ENCODE measurements at regions not wholly inside any gene's neighbourhood (a gene's known extent, or its start where the extent isn't known, plus 50 kb on each side); places are given as distances from the start of the nearest gene placed in this dataset.
A peak's percentile ranks its signal among the peaks of the same experiment; 100 is the strongest.

DNA sequence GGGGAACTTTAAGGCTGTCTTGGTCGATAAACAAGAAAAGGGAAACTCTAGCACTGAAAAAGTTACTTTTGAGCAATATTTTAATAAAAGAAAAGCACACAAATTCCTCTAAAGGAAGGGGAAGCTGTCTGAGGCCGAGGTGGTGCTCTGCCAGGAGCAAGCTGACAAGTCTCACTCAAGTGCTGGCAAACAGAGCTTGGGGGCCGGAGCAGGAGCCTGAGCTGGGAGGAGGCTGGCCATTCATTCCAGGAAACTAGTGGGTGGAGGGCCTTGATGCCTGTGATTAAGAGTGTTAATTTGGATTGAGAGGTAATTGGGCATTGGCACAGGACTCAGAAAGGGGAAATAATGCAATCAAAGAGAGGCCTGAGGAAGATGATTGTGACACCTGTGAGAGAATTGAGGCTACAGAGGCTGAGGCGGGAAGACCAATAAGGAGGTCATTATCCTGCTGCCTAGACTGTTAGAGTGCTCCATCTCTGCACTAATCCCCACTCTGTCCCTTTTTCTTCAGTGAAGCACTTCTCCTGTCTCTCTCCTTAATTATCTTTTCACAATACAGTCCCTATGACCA, 154.9 kb upstream of the COL1A2 start:
- DNase-seq = no peak

- no peak for DNase-seq
Observed at GRCh38 chr7:94240902-94241301, 153.8 kb upstream of the COL1A2 start.

GRCh38 chr7:94241402-94241925, 153.2 kb upstream of the COL1A2 start:
- no peak for DNase-seq

DNA sequence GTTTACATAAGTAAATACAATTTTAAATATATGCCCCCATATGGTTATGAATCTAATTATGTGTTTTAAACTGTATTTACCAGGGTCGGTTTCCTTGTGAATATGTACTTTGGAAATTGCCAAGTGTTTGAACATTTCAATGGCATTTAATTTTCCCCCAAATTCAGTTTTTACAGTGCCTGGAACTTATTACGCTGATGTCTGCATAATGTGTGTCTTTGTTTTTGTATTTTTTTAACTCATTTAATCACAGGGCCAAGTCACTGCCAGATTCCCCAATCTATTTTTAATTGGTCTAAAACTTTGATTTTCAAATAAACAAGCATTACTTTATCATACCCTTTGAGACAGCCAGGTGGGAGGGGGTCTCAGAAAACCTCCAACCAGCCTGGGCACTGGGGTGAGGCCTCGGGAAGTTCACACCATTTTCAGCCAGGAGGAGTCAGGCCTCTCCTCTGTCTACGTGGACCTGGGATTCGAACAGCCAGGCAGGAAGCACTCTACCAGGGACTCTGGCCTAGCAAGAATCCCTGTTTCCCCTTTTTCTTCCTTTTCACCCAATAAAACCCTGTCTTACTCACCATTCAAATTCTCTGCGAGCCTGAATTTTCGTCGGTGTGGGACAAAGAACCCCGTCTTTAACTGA, 151.5 kb upstream of the COL1A2 start:
- DNase-seq = no peak

DNA sequence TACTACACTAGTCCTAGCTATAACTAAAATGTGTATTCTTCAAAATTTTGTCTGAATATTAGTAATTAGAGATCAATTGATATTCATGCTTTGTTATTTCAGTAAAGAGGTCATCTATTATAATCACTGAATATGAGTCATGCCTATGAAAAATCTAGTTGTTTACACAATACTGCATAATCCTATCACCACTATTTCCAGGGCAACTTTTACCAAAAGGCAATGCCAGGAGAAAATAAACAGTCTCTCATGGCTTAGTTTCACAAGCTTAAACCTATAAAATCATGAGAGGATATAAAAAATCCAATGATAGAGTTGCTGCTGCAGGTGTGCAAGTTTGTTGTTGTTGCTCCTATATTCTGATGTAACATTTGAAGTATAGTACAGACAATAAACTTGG, 149.9 kb upstream of the COL1A2 start:
- DNase-seq = no peak

GRCh38 chr7:94245500-94245899, 149.2 kb upstream of the COL1A2 start:
- no peak for DNase-seq

DNA sequence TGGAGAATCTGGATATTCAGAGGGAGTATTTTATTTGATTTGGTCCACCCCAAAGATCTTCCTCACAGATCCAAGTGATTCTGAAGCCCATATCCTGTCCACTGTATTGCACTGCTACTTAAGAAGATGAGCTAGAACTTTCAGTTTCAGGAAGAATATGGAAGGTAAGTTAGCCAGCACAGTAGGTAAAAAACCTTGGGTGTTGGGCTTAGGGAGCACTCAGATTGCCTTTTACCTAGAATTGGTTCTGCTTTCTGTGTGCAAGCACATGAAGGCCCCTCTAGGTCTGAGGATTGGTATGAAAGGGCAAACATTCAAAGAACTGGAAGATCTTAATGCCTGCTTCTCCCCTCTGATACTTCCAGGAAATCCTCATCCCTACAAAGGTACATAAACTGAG, 146.7 kb upstream of the COL1A2 start:
- DNase-seq = no peak

DNA sequence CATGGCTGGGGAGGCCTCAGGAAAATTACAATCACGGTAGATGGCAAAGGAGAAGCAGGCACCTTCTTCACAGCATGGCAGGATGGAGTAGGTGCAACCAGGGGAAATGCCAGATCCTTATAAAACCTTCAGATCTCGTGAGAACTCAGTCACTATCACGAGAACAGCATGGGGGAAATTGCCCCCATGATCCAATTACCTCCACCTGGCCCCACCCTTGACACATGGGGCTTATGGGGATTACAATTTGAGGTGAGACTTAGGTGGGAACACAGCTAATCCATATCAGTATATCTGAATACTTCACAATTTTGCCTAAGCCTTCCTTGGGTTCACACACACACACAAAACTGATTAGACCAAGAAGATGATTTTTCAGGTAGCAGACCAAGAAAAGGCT, 145.1 kb upstream of the COL1A2 start:
- no peak for DNase-seq

- DNase-seq = no peak
Observed at GRCh38 chr7:94250124-94250523, 144.6 kb upstream of the COL1A2 start.

DNA sequence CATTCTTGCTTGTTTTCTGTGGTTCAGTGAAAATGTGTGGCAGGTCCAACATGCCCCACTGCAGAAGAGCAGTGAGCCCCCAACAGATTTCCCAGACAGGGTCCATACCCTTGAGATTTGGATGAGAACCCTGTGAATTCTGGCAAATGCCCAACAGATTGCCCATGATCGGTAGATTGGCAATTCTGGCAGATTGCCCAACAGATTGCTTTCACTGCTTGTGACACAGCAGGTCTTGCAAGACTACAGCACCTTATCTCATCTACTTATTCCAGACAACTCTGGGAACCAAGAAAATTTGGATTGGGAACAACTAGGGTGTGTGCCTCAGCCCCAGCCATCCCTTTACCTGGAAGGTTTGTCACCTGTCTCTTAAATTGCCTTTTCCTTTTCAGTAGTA, 143.7 kb upstream of the COL1A2 start:
- DNase-seq = no peak

GRCh38 chr7:94252124-94252523, 142.6 kb upstream of the COL1A2 start:
- no peak for DNase-seq

- DNase-seq = no peak
Observed at GRCh38 chr7:94252971-94253370, 141.7 kb upstream of the COL1A2 start.

DNA sequence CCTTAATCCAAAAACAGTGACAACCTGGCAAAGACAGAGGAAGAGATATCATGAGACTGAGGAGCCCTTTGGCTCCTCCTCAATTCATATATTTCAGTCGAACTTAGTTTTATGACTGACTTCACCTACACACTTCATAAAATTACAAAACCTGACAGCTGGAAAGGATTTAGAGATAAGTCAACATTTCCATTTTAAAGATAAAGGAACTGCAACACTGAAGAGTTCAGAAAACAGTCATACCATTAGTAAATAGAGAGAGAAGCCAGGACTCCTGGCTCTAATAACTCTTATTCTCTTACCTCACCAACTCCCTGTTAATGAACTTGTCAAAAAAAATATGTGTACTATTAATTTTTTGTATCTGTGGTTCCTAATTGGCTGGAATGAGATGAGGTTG, 141.0 kb upstream of the COL1A2 start:
- DNase-seq = no peak

DNA sequence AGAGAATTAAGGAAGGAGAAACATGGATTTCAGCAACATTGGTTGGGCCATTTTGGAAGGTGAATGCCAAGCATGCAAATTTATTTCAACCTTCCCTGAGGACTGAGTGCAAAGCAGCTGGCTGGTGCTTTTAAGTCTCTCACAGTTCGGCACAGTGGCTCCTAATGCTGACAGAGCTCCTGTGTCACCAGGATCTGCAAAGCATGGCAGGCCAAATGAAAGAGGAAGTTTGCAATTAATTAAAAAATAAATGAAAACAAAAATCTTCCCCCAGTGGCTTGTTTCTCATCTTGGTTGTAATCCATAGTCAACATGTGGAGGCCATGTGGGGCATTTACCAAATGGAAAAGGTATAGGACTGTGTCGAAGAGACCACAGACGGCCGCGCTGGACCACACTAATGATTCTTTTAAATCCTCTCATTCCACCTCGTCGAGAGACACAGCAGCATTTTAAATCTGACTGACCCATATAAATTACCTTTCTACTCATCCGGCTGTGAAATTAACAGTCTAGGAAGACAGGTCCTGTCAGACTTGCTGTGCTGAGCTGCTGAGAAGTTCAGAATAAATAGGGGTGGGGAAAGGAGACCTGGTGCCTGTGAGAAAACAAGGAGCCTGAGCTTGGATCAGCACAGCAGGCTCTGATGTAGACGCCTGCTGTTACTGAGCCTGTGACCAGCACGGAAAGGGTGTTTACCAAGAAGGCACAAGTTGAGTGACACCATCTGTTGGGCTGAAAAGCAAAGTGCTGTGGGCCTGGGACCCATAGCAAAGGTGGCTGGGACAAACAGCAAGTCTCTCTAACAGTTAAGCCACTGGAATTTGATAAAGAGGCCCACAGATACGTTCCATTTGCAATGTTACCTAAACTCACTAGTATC, 136.0 kb upstream of the COL1A2 start:
- DNase-seq = no peak

DNA sequence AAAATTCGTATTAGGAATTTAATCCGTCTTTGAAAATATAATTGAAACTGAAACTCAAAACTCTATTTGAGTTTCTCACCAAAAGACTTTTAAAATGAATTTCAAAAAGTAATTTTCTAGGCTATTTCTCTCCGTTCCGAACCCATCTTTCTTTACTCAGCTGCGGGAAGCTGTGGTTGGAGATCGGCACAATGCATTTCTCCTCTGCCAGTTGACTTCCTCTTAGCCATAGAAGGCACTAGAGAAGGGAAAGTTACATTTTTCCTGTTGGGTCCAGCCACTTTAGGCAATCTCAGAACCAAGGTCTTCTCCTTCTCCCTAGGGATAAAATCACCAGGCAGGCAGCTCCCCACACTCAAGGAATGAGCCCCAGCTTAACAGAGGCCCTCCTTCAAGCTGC, 133.6 kb upstream of the COL1A2 start:
- DNase-seq = no peak

DNA sequence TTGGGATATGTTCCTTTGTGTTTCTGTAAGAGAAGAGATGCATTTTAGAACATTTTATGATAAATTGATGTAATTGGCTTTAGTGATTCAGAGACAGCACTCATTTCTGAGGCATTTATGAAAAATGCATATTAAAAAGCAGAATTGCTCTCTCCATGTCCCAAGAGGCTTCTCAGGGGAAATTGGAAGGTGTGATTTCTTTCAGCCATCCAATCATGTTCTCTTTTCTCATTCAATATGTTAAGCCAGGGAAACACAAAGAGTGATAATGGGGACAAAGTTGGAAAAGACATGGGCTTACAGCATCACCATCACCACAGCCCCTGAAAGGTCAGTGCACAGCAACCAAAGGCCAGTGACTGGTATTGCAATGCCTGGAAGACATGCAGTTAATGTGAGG, 129.9 kb upstream of the COL1A2 start:
- no peak for DNase-seq

- DNase-seq = no peak
Observed at GRCh38 chr7:94265456-94265855, 129.2 kb upstream of the COL1A2 start.

- peak; percentile 30 for DNase-seq
Observed at GRCh38 chr7:94266238-94266644, 128.5 kb upstream of the COL1A2 start.

DNA sequence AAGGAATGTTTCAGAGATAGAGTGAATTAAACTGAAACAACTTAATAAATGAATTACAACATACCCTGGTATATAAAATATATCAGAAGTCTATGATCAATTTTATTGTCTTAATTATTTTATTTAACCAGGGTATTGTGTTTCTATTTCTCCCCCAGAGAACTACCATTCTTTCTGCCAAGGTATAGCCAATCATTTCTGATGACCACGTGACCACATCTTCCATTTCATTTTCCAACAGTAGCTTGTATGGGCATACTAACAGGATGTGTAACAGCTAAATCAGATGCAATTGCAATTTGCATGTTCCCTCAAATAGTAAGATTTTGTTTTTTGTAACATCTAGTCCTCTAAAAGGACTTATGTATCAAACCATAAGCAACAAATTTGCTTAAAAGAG, 123.9 kb upstream of the COL1A2 start:
- DNase-seq = no peak

DNA sequence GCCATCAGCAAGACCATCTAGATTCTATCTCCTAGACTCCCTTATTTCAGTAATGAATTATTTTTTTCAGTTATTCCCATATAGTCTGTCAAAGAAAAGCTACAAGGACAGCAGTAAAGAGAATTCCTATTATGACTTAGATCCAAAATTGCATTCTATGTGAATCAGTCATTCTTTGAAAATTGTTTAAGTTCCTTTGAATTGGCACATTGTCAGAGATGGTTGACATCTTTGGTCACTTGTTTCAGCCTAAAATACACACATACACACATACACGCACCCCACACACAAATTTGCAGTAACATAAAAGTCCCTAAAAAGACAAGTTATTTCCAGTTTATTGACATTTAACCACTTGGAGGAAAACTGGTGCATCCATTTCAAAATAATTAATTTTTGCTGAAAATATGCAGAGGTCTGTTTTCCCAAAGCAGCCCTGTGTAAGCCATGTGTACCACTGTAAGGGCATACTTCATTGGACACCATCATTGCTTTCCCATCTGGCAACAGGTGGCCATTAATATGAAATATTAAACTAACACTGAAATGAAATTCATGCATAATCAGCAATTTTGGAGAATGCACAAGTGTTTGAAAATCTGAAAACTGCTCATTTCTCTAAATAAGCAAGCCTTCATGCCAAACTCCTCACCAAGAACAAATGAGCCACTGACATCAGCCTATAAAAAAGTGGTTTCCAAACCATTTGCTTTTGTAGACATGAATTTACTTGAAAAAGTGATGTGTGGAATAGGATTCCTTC, 121.7 kb upstream of the COL1A2 start:
- no peak for DNase-seq

DNA sequence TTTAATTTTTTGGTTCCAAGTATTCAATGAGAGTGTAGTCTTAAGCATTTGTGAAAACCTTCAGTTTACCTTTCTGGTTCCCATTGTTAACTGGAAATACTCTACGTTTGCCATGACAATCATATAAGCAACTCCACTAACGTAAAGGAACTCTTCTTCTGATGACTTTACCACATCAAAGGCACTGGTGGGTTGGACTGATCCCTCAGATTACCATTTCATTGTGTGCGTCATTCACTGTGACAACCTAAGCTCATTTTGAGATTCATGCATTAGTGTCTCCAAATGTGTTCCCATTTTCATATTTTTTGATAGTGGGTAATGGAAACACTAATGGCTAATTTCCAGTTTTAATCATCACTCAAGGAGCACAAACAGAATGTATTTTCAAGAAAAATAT, 119.9 kb upstream of the COL1A2 start:
- DNase-seq = no peak

DNA sequence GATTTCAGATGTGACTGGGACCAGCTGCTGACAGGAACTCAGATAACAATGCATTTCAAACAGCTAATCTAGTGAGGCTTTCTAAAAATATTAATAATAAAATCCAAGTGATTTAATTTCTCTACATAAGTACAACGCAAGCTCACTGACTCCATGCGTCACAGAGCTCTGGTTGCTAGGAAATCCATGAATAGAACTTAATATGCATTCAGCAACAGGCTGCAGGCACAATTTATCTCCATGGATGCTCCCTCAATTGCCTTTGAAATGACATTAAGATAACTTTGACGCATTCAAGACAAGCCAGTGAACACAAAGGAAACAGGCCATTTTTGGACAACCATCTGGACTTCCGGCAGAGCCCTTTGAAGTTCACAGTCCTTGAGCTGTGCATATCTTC, 118.7 kb upstream of the COL1A2 start:
- no peak for DNase-seq

- peak; percentile 16 for DNase-seq
Observed at GRCh38 chr7:94276795-94277194, 117.9 kb upstream of the COL1A2 start.
